ENCODE measurements at regions not wholly inside any gene's neighbourhood (a gene's known extent, or its start where the extent isn't known, plus 50 kb on each side); places are given as distances from the start of the nearest gene placed in this dataset.

DNA sequence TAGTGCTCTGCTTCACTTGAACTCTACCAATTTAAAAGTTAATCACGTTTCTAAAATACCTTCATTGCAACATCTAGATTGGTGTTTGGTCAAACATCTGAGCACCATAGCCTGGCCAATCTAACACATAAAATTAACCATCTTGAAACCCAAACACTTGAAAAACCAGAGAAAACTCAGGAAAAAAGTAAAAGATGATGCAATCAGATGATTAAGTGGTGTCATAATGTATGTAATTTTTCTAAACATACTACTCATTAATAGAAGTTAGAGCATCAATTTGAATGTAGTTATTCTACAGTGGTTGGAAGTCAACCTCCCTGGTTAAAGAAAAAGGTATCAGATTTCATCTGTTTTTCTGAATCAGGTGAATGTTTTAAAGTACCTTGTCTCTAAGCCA, 228.6 kb upstream of the ID4 start:
- POLR2A ChIA-PET (ENCODE audit: unreplicated experiment): no interaction called here
- in situ Hi-C loops (cut with MboI; ENCODE audit: low sequenced_read_pairs): no loop called here

More for the DNA sequence above, 228.6 kb upstream of the ID4 start:
- Histone ChIP-seq H2AK9ac (replicated peaks; ENCODE audit: low read depth, low read length, poor library complexity) (no peak overlapping the region), H4K5ac (ENCODE audit: low read depth, low read length) (no peak overlapping the region), H3K56ac (ENCODE audit: extremely low read depth, insufficient read depth, low read length) (no peak overlapping the region), H2AFZ (replicated peaks; ENCODE audit: low read length, poor library complexity) (no peak overlapping the region), H3K4me1 (ENCODE audit: control insufficient read depth, insufficient read depth, low read length) (no peaks in the 10 kb centered on the region), H3K27me3 (ENCODE audit: control insufficient read depth, insufficient read depth, low read length) (no peaks in the 10 kb centered on the region), H3K36me3 (ENCODE audit: control insufficient read depth, insufficient read depth, low read length) (no peaks in the 10 kb centered on the region), H4K20me1 (ENCODE audit: insufficient read depth, low read length) (no peaks in the 10 kb centered on the region), H4K91ac (ENCODE audit: insufficient read depth, low read depth, low read length) (no peak overlapping the region), H3K18ac (ENCODE audit: low read depth, low read length) (no peak overlapping the region), H3K4ac (ENCODE audit: low read depth, low read length) (no peak overlapping the region), H3K4me3 (ENCODE audit: insufficient read depth, low read depth, low read length) (no peak overlapping the region), H3K79me1 (ENCODE audit: low read depth in 1 of 2, low read length in 2 of 2) (no peaks in the 10 kb centered on the region), H3K9me1 (ENCODE audit: insufficient read depth, low read length) (no peaks in the 10 kb centered on the region), H3K14ac (replicated peaks; ENCODE audit: low read depth, low read length) (no peak overlapping the region), H3K27ac (ENCODE audit: insufficient read depth, low read length) (no peak overlapping the region), H4K8ac (ENCODE audit: low read depth in 2 of 2, low read length in 2 of 2) (no peak overlapping the region), H2AK5ac (ENCODE audit: low read depth, low read length) (no peak overlapping the region), H3K9ac (ENCODE audit: low read depth, low read length) (no peak overlapping the region), H2BK120ac (ENCODE audit: low read depth, low read length) (no peak overlapping the region), H3K9me3 (ENCODE audit: control insufficient read depth, insufficient read depth, low read length) (peaks cover 4% of the 10 kb centered on the region; the same call in 1 of the 2 replicates), H3K4me2 (ENCODE audit: low read depth, low read length) (no peak overlapping the region), H2BK20ac (ENCODE audit: low read depth, low read length) (no peak overlapping the region), H2BK5ac (ENCODE audit: low read depth, low read length, poor library complexity, severe bottlenecking) (no peak overlapping the region), H3K23ac (ENCODE audit: low read depth, low read length) (no peak overlapping the region), H2BK15ac (ENCODE audit: low read depth, low read length) (no peak overlapping the region)
- intact Hi-C loops (cut with micrococcal nuclease): no loop called here
- CTCF ChIA-PET: no interaction called here
- WGBS, 2 experiments (ENCODE audit: extremely low coverage in 2 of 2, insufficient read length in 1 of 2): no CpG with 5 or more reads among the region's 1 CpG
- DNase-seq (no peak), ATAC-seq (ENCODE audit: low read depth) (no peak)
- no TSS peak for BruUV-seq (replicated peaks)
- TF ChIP-seq CEBPB (IDR thresholded peaks at IDR 0.05; ENCODE audit: low read depth, low read length): peak; percentile 34; the same call in 1 of the 2 replicates
- TF ChIP-seq FOS (IDR thresholded peaks at IDR 0.05; ENCODE audit: low read depth, low read length): no peak
- dilution Hi-C loops (cut with HindIII; ENCODE audit: low sequenced_read_pairs, unreplicated experiment): no loop called here

Data from IMR-90 (cell line).